H9 (cell line): ENCODE measurements at regions not wholly inside any gene's neighbourhood (a gene's known extent, or its start where the extent isn't known, plus 50 kb on each side); places are given as distances from the start of the nearest gene placed in this dataset.

Experiments
- DNase-seq: peaks from one replicate; pipeline ENCODE4 v3.0.0-alpha.2; 2017
- H2AFZ ChIP-seq: one replicate; pipeline ENCODE4 v1.6.1; 2013; ENCODE audit warnings: mild to moderate bottlenecking, low read length, control low read depth, moderate library complexity
- H2AK5ac ChIP-seq: 2 replicates; pipeline ENCODE4 v1.6.1; 2013; ENCODE audit warnings: low read length, control low read depth, mixed read lengths; ENCODE audit not compliant: insufficient read length
- H2BK120ac ChIP-seq: one replicate; pipeline ENCODE4 v1.6.1; 2013; ENCODE audit warnings: low read depth, mild to moderate bottlenecking, low read length, control low read depth, inconsistent platforms; ENCODE audit not compliant: poor library complexity, severe bottlenecking
- H2BK12ac ChIP-seq: 2 replicates; pipeline ENCODE4 v1.6.1; 2013; ENCODE audit warnings: low read length, control low read depth, mixed read lengths, low read depth; ENCODE audit not compliant: insufficient read length
- H2BK15ac ChIP-seq: 2 replicates; pipeline ENCODE4 v1.6.1; 2013; ENCODE audit warnings: low read depth, low read length, control low read depth
- H2BK20ac ChIP-seq: one replicate; pipeline ENCODE4 v1.6.1; 2013; ENCODE audit warnings: low read depth, mild to moderate bottlenecking, low read length, control low read depth, inconsistent platforms; ENCODE audit not compliant: poor library complexity, severe bottlenecking
- H2BK5ac ChIP-seq: 2 replicates; pipeline ENCODE4 v1.6.1; 2013; ENCODE audit warnings: low read length, control low read depth, mixed read lengths; ENCODE audit not compliant: insufficient read length
- H3K14ac ChIP-seq: 2 replicates; pipeline ENCODE4 v1.6.1; 2013; ENCODE audit warnings: low read length, control low read depth; ENCODE audit not compliant: insufficient read depth
- H3K18ac ChIP-seq: 2 replicates; pipeline ENCODE4 v1.6.1; 2013; ENCODE audit warnings: low read depth, mild to moderate bottlenecking, mixed read lengths, low read length, control low read depth; ENCODE audit not compliant: insufficient read length
- H3K23ac ChIP-seq: 2 replicates; pipeline ENCODE4 v1.6.1; 2013; ENCODE audit warnings: low read length, control low read depth, mixed read lengths, low read depth; ENCODE audit not compliant: insufficient read length
- H3K23me2 ChIP-seq: 2 replicates; pipeline ENCODE4 v1.6.1; 2013; ENCODE audit warnings: low read depth, mild to moderate bottlenecking, mixed read lengths, low read length, control low read depth; ENCODE audit not compliant: insufficient read length, poor library complexity, severe bottlenecking
- H3K27ac ChIP-seq: 2 replicates; pipeline ENCODE4 v1.5.1; 2013; ENCODE audit warnings: low read length, control low read depth, mixed read lengths, low read depth; ENCODE audit not compliant: insufficient read length
- H3K27me3 ChIP-seq: 2 replicates; pipeline ENCODE4 v1.6.1; 2013; ENCODE audit warnings: low read length, control low read depth, inconsistent platforms; ENCODE audit not compliant: insufficient read depth
- H3K4ac ChIP-seq: 2 replicates; pipeline ENCODE4 v1.6.1; 2013; ENCODE audit warnings: low read depth, mild to moderate bottlenecking, control low read depth, inconsistent platforms, low read length, moderate library complexity
- H3K4me1 ChIP-seq: 2 replicates; pipeline ENCODE4 v1.6.1; 2013; ENCODE audit warnings: low read length, control low read depth, inconsistent platforms; ENCODE audit not compliant: insufficient read depth
- H3K4me2 ChIP-seq: 2 replicates; pipeline ENCODE4 v1.6.1; 2013; ENCODE audit warnings: low read length, control low read depth, mixed read lengths; ENCODE audit not compliant: insufficient read length, insufficient read depth
- H3K56ac ChIP-seq: 2 replicates; pipeline ENCODE4 v1.6.1; 2013; ENCODE audit warnings: low read depth, mild to moderate bottlenecking, mixed read lengths, low read length, control low read depth; ENCODE audit not compliant: insufficient read length
- H3K79me1 ChIP-seq: 2 replicates; pipeline ENCODE4 v1.6.1; 2013; ENCODE audit warnings: low read depth, mild to moderate bottlenecking, moderate library complexity, low read length, control low read depth, inconsistent platforms; ENCODE audit not compliant: insufficient read depth, poor library complexity, severe bottlenecking
- H3K79me2 ChIP-seq: 2 replicates; pipeline ENCODE4 v1.6.1; 2013; ENCODE audit warnings: low read length, control low read depth, inconsistent platforms; ENCODE audit not compliant: insufficient read depth
- H3K9ac ChIP-seq: 2 replicates; pipeline ENCODE4 v1.6.1; 2013; ENCODE audit warnings: low read length, control low read depth, mixed read lengths; ENCODE audit not compliant: insufficient read length; ENCODE audit errors: extremely low read depth
- H3K9me3 ChIP-seq: one replicate; pipeline ENCODE4 v1.6.1; 2013; ENCODE audit warnings: low read depth, low read length, inconsistent platforms; ENCODE audit not compliant: control insufficient read depth
- H3T11ph ChIP-seq: one replicate; pipeline ENCODE4 v1.6.1; 2013; ENCODE audit warnings: mild to moderate bottlenecking, low read length, control low read depth, inconsistent platforms
- H4K20me1 ChIP-seq: one replicate; pipeline ENCODE4 v1.6.1; 2013; ENCODE audit not compliant: control insufficient read depth, insufficient read length, insufficient read depth
- H4K5ac ChIP-seq: 2 replicates; pipeline ENCODE4 v1.6.1; 2013; ENCODE audit warnings: low read depth, mild to moderate bottlenecking, mixed read lengths, low read length, control low read depth; ENCODE audit not compliant: insufficient read length
- H4K8ac ChIP-seq: replicated peaks from 2 replicates; pipeline ENCODE4 v1.6.1; 2013; ENCODE audit warnings: low read length, control low read depth, mixed read lengths, low read depth; ENCODE audit not compliant: insufficient read length
- H4K91ac ChIP-seq: 2 replicates; pipeline ENCODE4 v1.6.1; 2013; ENCODE audit warnings: low read depth, mild to moderate bottlenecking, moderate library complexity, mixed read lengths, low read length, control low read depth; ENCODE audit not compliant: insufficient read length
- H3K27ac Mint-ChIP-seq, 3 experiments: 2 replicates in 2 of 3; 3 replicates in 1 of 3; pipeline ENCODE4 v1.8.0; 2020 to 2021; ENCODE audit warnings: mixed read lengths in 3 of 3, mild to moderate bottlenecking in 1 of 3, moderate library complexity in 1 of 3
- H3K27me3 Mint-ChIP-seq: 2 replicates; pipeline ENCODE4 v1.8.0; 2021; ENCODE audit warnings: low read depth, mild to moderate bottlenecking, moderate library complexity, mixed read lengths
- H3K36me3 Mint-ChIP-seq, 3 experiments: 2 replicates in 2 of 3; 3 replicates in 1 of 3; pipeline ENCODE4 v1.8.0; 2020 to 2021; ENCODE audit warnings: low read depth in 3 of 3, mixed read lengths in 3 of 3; ENCODE audit not compliant: insufficient read depth in 1 of 3
- H3K4me1 Mint-ChIP-seq, 2 experiments: 2 replicates each; pipeline ENCODE4 v1.8.0; 2020; ENCODE audit warnings: mixed read lengths in 2 of 2
- H3K4me3 Mint-ChIP-seq, 2 experiments: 2 replicates in 1 of 2; 3 replicates in 1 of 2; pipeline ENCODE4 v1.8.0; 2020 to 2021; ENCODE audit warnings: mild to moderate bottlenecking in 2 of 2, mixed read lengths in 2 of 2, moderate library complexity in 1 of 2
- H3K9me3 Mint-ChIP-seq, 2 experiments: 2 replicates in 1 of 2; 3 replicates in 1 of 2; pipeline ENCODE4 v1.8.0; 2020; ENCODE audit warnings: mild to moderate bottlenecking in 2 of 2, mixed read lengths in 2 of 2, moderate library complexity in 1 of 2
- WGBS: extraction: QIAGEN DNeasy Blood & Tissue Kit; methylation state at CpG from one replicate; pipeline ENCODE4 v1.1.7; 2013; ENCODE audit warnings: missing lambda C conversion rate, low lambda C conversion rate, mixed read lengths; ENCODE audit not compliant: insufficient read length; ENCODE audit errors: extremely low coverage; 5-methylcytosine and 5-hydroxymethylcytosine counted together
- TF ChIP-seq, protein P1 (sequence below): fragments of 200-600 bp; sonication (generic); conservative IDR thresholded peaks from 3 replicates; pipeline ENCODE4 v1.8.0; 2021; ENCODE audit warnings: antibody characterized with exemption, mild to moderate bottlenecking

DNA sequence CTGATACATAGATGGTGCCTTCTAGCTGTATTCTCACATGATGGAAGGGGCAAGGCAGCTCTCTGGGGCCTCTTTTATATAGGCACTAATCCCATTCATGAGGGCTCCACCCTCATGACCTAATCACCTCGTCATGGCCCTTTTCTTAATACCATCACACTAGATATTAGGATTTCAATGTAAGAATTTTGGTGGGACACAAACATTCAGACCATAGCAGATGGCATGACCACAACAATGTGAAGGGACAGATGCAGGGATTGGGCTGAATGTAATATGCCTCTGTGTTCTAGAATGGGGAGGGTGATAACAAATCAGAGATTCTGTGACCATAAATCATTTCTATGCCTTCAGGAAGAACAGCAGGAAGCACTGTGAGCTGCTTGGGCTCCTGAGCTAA lies 145.8 kb downstream of the LCA5 start:
- Histone ChIP-seq H3K27me3 (no peaks in the 10 kb centered on the region), H3K14ac (no peak overlapping the region)

More for the DNA sequence above, 145.8 kb downstream of the LCA5 start:
- Histone ChIP-seq H4K5ac (no peak overlapping the region), H3K9me3 (no peaks in the 10 kb centered on the region), H2BK20ac (no peak overlapping the region), H3K23ac (no peak overlapping the region), H3K4me2 (no peak overlapping the region), H3K18ac (no peak overlapping the region), H3K4me1 (no peaks in the 10 kb centered on the region), H3K56ac (no peak overlapping the region), H4K91ac (no peak overlapping the region), H4K20me1 (no peaks in the 10 kb centered on the region), H2AFZ (no peak overlapping the region), H3K79me1 (no peaks in the 10 kb centered on the region), H4K8ac (no peak overlapping the region), H3K9ac (no peak overlapping the region), H2BK12ac (no peak overlapping the region), H3K4ac (no peak overlapping the region), H2BK120ac (no peak overlapping the region), H2AK5ac (no peak overlapping the region), H2BK5ac (no peak overlapping the region), H3K27ac (no peak overlapping the region), H3K79me2 (no peaks in the 10 kb centered on the region), H3K23me2 (no peaks in the 10 kb centered on the region), H3T11ph (no peak overlapping the region), H2BK15ac (no peak overlapping the region)
- WGBS, result no CpG with 5 or more reads among the region's 1 CpG
- no peak for DNase-seq
- Mint-ChIP-seq H3K9me3 (peaks cover 2 to 6% of the 10 kb centered on the region in 2 experiments; a peak in 2 of 5 replicates), H3K4me1 (no peaks in the 10 kb centered on the region; a peak in 1 of 4 replicates), H3K27me3 (no peaks in the 10 kb centered on the region), H3K36me3 (no peaks in the 10 kb centered on the region), H3K4me3 (no peak overlapping the region), H3K27ac (no peak overlapping the region)
- TF ChIP-seq, protein P1, sequence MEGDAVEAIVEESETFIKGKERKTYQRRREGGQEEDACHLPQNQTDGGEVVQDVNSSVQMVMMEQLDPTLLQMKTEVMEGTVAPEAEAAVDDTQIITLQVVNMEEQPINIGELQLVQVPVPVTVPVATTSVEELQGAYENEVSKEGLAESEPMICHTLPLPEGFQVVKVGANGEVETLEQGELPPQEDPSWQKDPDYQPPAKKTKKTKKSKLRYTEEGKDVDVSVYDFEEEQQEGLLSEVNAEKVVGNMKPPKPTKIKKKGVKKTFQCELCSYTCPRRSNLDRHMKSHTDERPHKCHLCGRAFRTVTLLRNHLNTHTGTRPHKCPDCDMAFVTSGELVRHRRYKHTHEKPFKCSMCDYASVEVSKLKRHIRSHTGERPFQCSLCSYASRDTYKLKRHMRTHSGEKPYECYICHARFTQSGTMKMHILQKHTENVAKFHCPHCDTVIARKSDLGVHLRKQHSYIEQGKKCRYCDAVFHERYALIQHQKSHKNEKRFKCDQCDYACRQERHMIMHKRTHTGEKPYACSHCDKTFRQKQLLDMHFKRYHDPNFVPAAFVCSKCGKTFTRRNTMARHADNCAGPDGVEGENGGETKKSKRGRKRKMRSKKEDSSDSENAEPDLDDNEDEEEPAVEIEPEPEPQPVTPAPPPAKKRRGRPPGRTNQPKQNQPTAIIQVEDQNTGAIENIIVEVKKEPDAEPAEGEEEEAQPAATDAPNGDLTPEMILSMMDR, result no peak
